Stomach (tissue), 4 donors: ENCODE measurements at regions not wholly inside any gene's neighbourhood (a gene's known extent, or its start where the extent isn't known, plus 50 kb on each side); places are given as distances from the start of the nearest gene placed in this dataset.

Experiments
- EP300 ChIP-seq: sonication (generic); formaldehyde crosslinking; IDR thresholded peaks from one replicate; pipeline ENCODE4 v1.6.1; 2017; ENCODE audit warnings: antibody characterized with exemption
- POLR2A ChIP-seq, 4 donors: fragments of 450-650 bp; IDR thresholded peaks; one replicate each; pipeline ENCODE4 v1.6.1; 2016; ENCODE audit warnings: antibody characterized with exemption in 4 of 4, control low read depth in 2 of 4, mild to moderate bottlenecking in 1 of 4, moderate library complexity in 1 of 4
- POLR2AphosphoS5 ChIP-seq, 3 donors: sonication (generic); formaldehyde crosslinking; IDR thresholded peaks; one replicate each; pipeline ENCODE4 v1.6.1; 2016; ENCODE audit warnings: antibody characterized with exemption in 3 of 3

- no peak for TF ChIP-seq POLR2AphosphoS5 (IDR thresholded peaks at IDR 0.05)
- no peak for TF ChIP-seq EP300
- no peak for TF ChIP-seq POLR2A (IDR thresholded peaks at IDR 0.05)
Measured at GRCh38 chr5:82863266-82863665, 213.9 kb downstream of the TMEM167A start.
